ENCODE measurements at regions not wholly inside any gene's neighbourhood (a gene's known extent, or its start where the extent isn't known, plus 50 kb on each side); places are given as distances from the start of the nearest gene placed in this dataset.

- ATAC-seq (peak; percentile 87), DNase-seq (ENCODE audit: low spot score in 2 of 2) (peak in 1 of 2 donors; percentile 27)
- H3K27ac Mint-ChIP-seq: peak overlapping the region; percentile 83 to 96
- peaks cover 0 to 43% of the 10 kb centered on the region in 2 donors for H3K36me3 Mint-ChIP-seq
- H3K9me3 Mint-ChIP-seq: peaks cover 0 to 34% of the 10 kb centered on the region in 2 donors
Observed at GRCh38 chr1:59046730-59047157, 250.2 kb upstream of the FGGY start.

- no peak overlapping the region for H3K27ac Mint-ChIP-seq
- ATAC-seq (no peak), DNase-seq (ENCODE audit: low spot score in 2 of 2) (no peak)
- H3K36me3 Mint-ChIP-seq: peaks cover 0 to 23% of the 10 kb centered on the region in 2 donors
- peaks cover 0 to 27% of the 10 kb centered on the region in 2 donors for H3K9me3 Mint-ChIP-seq
Observed at GRCh38 chr1:59051007-59051406, 245.9 kb upstream of the FGGY start.

- H3K27ac Mint-ChIP-seq: no peak overlapping the region
- ATAC-seq (peak; percentile 16 to 53), DNase-seq (ENCODE audit: low spot score in 2 of 2) (no peak)
- peaks cover 0 to 26% of the 10 kb centered on the region in 2 donors for H3K9me3 Mint-ChIP-seq
- peaks cover 0 to 21% of the 10 kb centered on the region in 2 donors for H3K36me3 Mint-ChIP-seq
Observed at GRCh38 chr1:59052166-59052590, 244.7 kb upstream of the FGGY start.

GRCh38 chr1:59054172-59054571 is 242.7 kb upstream of the FGGY start:
- Mint-ChIP-seq H3K36me3 (peaks cover 0 to 3% of the 10 kb centered on the region in 2 donors), H3K9me3 (peaks cover 0 to 11% of the 10 kb centered on the region in 2 donors), H3K27ac (no peak overlapping the region)
- DNase-seq (ENCODE audit: low spot score in 2 of 2): no peak
- ATAC-seq: no peak

- DNase-seq (ENCODE audit: low spot score in 2 of 2) (no peak), ATAC-seq (no peak)
- Mint-ChIP-seq H3K9me3 (peaks cover 4 to 14% of the 10 kb centered on the region in 2 donors), H3K36me3 (peaks cover 4% of the 10 kb centered on the region in 2 donors), H3K27ac (no peak overlapping the region)
Observed at GRCh38 chr1:59055908-59056719, 240.8 kb upstream of the FGGY start.

GRCh38 chr1:59057211-59057694 is 239.6 kb upstream of the FGGY start:
- no peak overlapping the region for H3K27ac Mint-ChIP-seq
- H3K9me3 Mint-ChIP-seq: peaks cover 5 to 16% of the 10 kb centered on the region in 2 donors
- H3K36me3 Mint-ChIP-seq: peaks cover 7% of the 10 kb centered on the region in 2 donors
- no peak for DNase-seq (ENCODE audit: low spot score in 2 of 2)
- no peak for ATAC-seq

GRCh38 chr1:59057796-59058195 is 239.1 kb upstream of the FGGY start:
- ATAC-seq: no peak
- Mint-ChIP-seq H3K27ac (no peak overlapping the region), H3K36me3 (peaks cover 7% of the 10 kb centered on the region in 2 donors), H3K9me3 (peaks cover 5 to 16% of the 10 kb centered on the region in 2 donors)
- DNase-seq (ENCODE audit: low spot score in 2 of 2): no peak

GRCh38 chr1:59058665-59059439 is 238.0 kb upstream of the FGGY start:
- Mint-ChIP-seq H3K9me3 (peaks cover 5 to 22% of the 10 kb centered on the region in 2 donors), H3K27ac (no peak overlapping the region), H3K36me3 (peaks cover 7% of the 10 kb centered on the region in 2 donors)
- no peak for DNase-seq (ENCODE audit: low spot score in 2 of 2)
- no peak for ATAC-seq

- no peak for DNase-seq (ENCODE audit: low spot score in 2 of 2)
- Mint-ChIP-seq H3K9me3 (peaks cover 5 to 20% of the 10 kb centered on the region in 2 donors), H3K27ac (no peak overlapping the region), H3K36me3 (peaks cover 7% of the 10 kb centered on the region in 2 donors)
- no peak for ATAC-seq
Observed at GRCh38 chr1:59061876-59062275, 235.0 kb upstream of the FGGY start.

GRCh38 chr1:59062743-59063142 is 234.2 kb upstream of the FGGY start:
- no peak for DNase-seq (ENCODE audit: low spot score in 2 of 2)
- Mint-ChIP-seq H3K36me3 (peaks cover 7% of the 10 kb centered on the region in 2 donors), H3K9me3 (peaks cover 5 to 20% of the 10 kb centered on the region in 2 donors), H3K27ac (no peak overlapping the region)
- peak in 1 of 2 donors; percentile 34 for ATAC-seq

GRCh38 chr1:59063501-59063900 is 233.4 kb upstream of the FGGY start:
- peaks cover 5 to 20% of the 10 kb centered on the region in 2 donors for H3K9me3 Mint-ChIP-seq
- peak overlapping the region; percentile 43 to 88 for H3K27ac Mint-ChIP-seq
- DNase-seq (ENCODE audit: low spot score in 2 of 2) (no peak), ATAC-seq (peak in 1 of 2 donors; percentile 57)
- H3K36me3 Mint-ChIP-seq: peaks cover 7% of the 10 kb centered on the region in 2 donors

- ATAC-seq (no peak), DNase-seq (ENCODE audit: low spot score in 2 of 2) (no peak)
- H3K27ac Mint-ChIP-seq: peak overlapping the region; percentile 16 to 27
- H3K36me3 Mint-ChIP-seq: peaks cover 7% of the 10 kb centered on the region in 2 donors
- H3K9me3 Mint-ChIP-seq: peaks cover 5 to 20% of the 10 kb centered on the region in 2 donors
Observed at GRCh38 chr1:59064592-59064991, 232.3 kb upstream of the FGGY start.

GRCh38 chr1:59066236-59066635 is 230.7 kb upstream of the FGGY start:
- Mint-ChIP-seq H3K36me3 (peaks cover 1 to 3% of the 10 kb centered on the region in 2 donors), H3K27ac (no peak overlapping the region), H3K9me3 (peaks cover 0 to 13% of the 10 kb centered on the region in 2 donors)
- ATAC-seq (no peak), DNase-seq (ENCODE audit: low spot score in 2 of 2) (no peak)

GRCh38 chr1:59070610-59071009 is 226.3 kb upstream of the FGGY start:
- Mint-ChIP-seq H3K27ac (peak overlapping the region in 1 of 2 donors; percentile 72), H3K36me3 (peaks cover 4 to 15% of the 10 kb centered on the region in 2 donors), H3K9me3 (peaks cover 6 to 8% of the 10 kb centered on the region in 2 donors)
- ATAC-seq (no peak), DNase-seq (ENCODE audit: low spot score in 2 of 2) (no peak)

GRCh38 chr1:59071289-59071688 is 225.6 kb upstream of the FGGY start:
- H3K27ac Mint-ChIP-seq: peak overlapping the region; percentile 84 to 89
- peaks cover 6 to 8% of the 10 kb centered on the region in 2 donors for H3K9me3 Mint-ChIP-seq
- ATAC-seq (peak in 1 of 2 donors; percentile 18), DNase-seq (ENCODE audit: low spot score in 2 of 2) (no peak)
- H3K36me3 Mint-ChIP-seq: peaks cover 4 to 15% of the 10 kb centered on the region in 2 donors

- Mint-ChIP-seq H3K9me3 (peaks cover 6 to 8% of the 10 kb centered on the region in 2 donors), H3K27ac (peak overlapping the region; percentile 84 to 89), H3K36me3 (peaks cover 4 to 15% of the 10 kb centered on the region in 2 donors)
- ATAC-seq (peak; percentile 63 to 73), DNase-seq (ENCODE audit: low spot score in 2 of 2) (no peak)
Observed at GRCh38 chr1:59071876-59072582, 224.9 kb upstream of the FGGY start.
